ENCODE measurements at regions not wholly inside any gene's neighbourhood (a gene's known extent, or its start where the extent isn't known, plus 50 kb on each side); places are given as distances from the start of the nearest gene placed in this dataset.

DNA sequence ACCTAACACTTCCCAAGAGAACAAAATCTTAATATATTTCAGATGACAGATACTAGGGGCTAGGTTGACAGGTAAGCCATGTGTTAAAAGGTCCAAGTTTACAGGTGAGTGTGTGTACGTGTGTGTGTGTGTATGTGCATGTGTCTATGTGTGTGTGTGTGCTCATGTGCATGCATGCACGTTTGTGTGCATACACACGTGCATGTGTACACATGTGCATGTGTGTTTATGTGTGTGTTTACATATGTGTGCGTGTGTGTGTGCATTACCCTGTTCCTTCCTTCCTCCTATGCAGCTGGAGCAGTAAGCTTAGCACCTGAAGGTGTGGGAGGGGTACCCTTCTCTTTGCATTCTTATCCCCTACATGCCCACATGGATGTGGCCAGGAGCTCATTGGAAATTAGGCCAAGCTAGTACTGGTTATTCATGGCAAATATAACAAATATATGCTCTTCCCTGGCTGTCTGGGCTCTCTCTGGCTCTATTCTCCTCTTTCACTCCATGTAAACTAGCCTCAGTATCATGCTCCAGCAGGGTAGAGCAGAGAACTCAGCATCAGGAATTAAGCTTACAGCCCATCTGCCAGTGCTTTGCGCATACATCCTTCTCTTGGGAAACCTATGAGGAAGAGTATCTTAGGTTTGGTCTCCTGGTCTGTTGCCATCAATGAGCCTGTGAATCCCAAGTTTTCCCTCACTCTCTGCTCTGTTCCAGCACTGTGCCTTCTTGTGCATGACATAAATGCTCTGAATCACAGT lies 258.0 kb upstream of the MYOCD start:
- H3K27ac Mint-ChIP-seq: no peak overlapping the region
- H3K4me3 Mint-ChIP-seq: no peak overlapping the region
- no peaks in the 10 kb centered on the region for H3K4me1 Mint-ChIP-seq
- H3K9me3 Mint-ChIP-seq: peaks cover 12% of the 10 kb centered on the region
- intact Hi-C loops (cut with micrococcal nuclease): no loop called here
- H3K36me3 Mint-ChIP-seq (ENCODE audit: low read depth): no peaks in the 10 kb centered on the region
- DNase-seq: no peak
- no peaks in the 10 kb centered on the region for H3K27me3 Mint-ChIP-seq

DNA sequence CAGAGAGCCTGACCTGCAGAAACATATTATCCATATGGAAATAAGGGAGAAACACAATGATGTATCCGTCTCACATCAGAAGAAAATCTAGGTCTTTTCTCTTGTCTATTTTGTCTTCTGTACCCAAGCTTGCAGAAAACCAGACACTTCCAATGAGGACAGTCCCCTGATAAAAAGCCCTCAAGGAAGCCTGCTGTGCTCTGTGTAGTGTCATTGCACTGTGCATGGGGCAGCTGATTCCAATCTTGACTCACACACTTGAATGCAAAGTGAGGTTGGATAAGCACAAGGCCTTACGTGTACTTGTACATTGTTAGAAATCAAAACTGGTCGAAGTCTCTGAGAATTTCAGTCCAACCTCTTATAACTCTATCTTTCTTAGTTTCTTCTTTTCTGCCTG lies 256.6 kb upstream of the MYOCD start:
- Mint-ChIP-seq H3K27me3 (no peaks in the 10 kb centered on the region), H3K9me3 (peaks cover 9% of the 10 kb centered on the region), H3K27ac (no peak overlapping the region), H3K4me3 (no peak overlapping the region), H3K36me3 (ENCODE audit: low read depth) (no peaks in the 10 kb centered on the region), H3K4me1 (no peaks in the 10 kb centered on the region)
- intact Hi-C loops (cut with micrococcal nuclease): no loop called here
- DNase-seq: no peak

DNA sequence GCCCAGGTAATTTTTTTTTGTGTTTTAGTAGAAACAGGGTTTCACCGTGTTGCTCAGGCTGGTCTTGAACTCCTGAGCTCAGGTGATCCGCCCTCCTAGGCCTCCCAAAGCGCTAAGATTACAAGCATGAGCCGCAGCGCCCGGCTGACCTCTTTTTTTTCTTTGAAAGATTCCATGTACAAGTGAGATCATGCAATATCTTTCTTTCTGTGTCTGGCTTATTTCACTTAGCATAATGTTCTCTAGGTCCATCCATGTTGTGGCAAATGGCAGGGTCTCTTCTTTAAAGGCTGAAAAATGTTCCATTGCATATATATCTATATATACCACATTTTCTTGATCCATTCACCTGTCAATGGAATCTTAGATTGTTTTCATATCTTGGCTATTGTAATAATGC lies 255.0 kb upstream of the MYOCD start:
- Mint-ChIP-seq H3K4me3 (no peak overlapping the region), H3K36me3 (ENCODE audit: low read depth) (no peaks in the 10 kb centered on the region), H3K9me3 (peaks cover 9% of the 10 kb centered on the region), H3K27ac (no peak overlapping the region), H3K4me1 (no peaks in the 10 kb centered on the region), H3K27me3 (no peaks in the 10 kb centered on the region)
- intact Hi-C loops (cut with micrococcal nuclease): no loop called here
- DNase-seq: no peak

DNA sequence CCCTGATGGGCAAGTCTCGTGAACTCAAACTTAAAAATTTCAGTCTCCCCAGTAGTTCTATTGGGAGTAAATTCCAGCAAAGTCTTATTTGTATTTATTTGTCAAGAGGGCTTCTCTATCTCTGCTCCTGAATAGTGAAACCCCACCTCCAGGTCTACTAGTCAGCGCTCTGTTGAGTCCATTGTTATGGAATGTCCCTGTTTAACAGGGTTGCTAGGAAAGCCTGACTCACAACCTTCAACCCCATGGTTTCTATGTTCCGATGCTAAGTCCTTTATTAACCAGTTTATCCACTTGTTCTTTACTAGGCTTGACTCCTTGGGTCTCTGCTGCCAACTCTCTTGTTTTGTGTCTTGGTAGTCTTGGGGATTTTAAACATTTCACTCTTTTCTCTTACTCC lies 250.7 kb upstream of the MYOCD start:
- Mint-ChIP-seq H3K4me1 (no peaks in the 10 kb centered on the region), H3K9me3 (peaks cover 16% of the 10 kb centered on the region), H3K27me3 (no peaks in the 10 kb centered on the region), H3K36me3 (ENCODE audit: low read depth) (no peaks in the 10 kb centered on the region), H3K27ac (no peak overlapping the region), H3K4me3 (no peak overlapping the region)
- DNase-seq: no peak
- intact Hi-C loops (cut with micrococcal nuclease): no loop called here

DNA sequence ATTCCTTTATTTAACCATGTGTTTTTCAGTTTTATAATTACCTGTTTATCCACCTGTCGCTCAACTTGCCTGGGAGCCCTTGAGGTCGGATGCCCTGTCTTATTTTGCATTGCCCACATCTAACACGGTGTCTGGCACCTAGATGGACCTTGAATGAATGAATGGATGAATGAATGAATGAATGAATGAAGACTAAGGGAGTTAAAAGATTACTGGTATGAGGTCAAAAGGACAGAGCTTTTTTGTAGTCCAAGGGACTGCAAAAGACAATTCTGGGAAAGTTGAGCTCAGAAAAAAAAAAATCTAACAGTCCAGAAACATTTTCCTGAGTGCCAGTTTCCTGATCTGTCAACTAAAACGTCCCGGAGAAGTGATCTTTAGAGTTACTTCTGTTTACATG lies 244.6 kb upstream of the MYOCD start:
- Mint-ChIP-seq H3K9me3 (peaks cover 19% of the 10 kb centered on the region), H3K4me3 (no peak overlapping the region), H3K36me3 (ENCODE audit: low read depth) (no peaks in the 10 kb centered on the region)

DNA sequence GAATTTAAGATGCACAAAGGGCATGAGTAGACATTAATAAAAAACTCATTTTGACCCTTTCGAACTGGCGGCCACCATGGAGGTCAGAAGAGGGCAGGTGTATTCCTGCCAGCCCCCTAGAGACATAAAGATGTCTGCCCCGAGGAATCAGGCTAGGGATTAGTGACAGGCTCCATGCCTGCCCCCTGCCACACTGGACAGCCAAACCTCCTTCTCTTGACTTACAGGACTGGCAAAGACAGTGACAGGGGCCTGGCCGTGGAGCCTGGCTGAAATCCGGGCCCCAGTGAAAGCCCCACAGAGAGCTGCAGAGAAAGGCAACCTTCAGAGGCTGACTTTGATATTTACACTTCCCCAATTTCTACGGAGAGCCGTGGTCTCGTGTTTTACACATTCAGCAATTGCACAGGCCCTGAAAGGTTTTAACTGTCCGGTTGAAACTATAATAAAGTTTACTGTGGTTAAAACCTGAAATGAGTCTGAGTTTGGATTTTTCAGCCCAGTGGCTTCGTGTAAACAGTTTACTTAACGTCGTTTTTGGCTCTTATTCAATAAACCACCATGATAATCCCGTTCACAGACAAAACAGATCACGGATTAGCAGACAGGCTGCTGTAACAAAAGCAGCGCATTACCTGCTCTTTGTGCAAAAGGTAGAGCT lies 243.9 kb upstream of the MYOCD start:
- H3K36me3 Mint-ChIP-seq (ENCODE audit: low read depth): no peaks in the 10 kb centered on the region
- H3K4me1 Mint-ChIP-seq: no peaks in the 10 kb centered on the region
- no peak for DNase-seq
- no peak overlapping the region for H3K4me3 Mint-ChIP-seq
- no peak overlapping the region for H3K27ac Mint-ChIP-seq
- H3K27me3 Mint-ChIP-seq: no peaks in the 10 kb centered on the region
- peaks cover 19% of the 10 kb centered on the region for H3K9me3 Mint-ChIP-seq
- intact Hi-C loops (cut with micrococcal nuclease): no loop called here

More for the DNA sequence above, 244.6 kb upstream of the MYOCD start:
- no peak overlapping the region for H3K27ac Mint-ChIP-seq
- intact Hi-C loops (cut with micrococcal nuclease): no loop called here
- no peak for DNase-seq
- no peaks in the 10 kb centered on the region for H3K27me3 Mint-ChIP-seq
- no peaks in the 10 kb centered on the region for H3K4me1 Mint-ChIP-seq

DNA sequence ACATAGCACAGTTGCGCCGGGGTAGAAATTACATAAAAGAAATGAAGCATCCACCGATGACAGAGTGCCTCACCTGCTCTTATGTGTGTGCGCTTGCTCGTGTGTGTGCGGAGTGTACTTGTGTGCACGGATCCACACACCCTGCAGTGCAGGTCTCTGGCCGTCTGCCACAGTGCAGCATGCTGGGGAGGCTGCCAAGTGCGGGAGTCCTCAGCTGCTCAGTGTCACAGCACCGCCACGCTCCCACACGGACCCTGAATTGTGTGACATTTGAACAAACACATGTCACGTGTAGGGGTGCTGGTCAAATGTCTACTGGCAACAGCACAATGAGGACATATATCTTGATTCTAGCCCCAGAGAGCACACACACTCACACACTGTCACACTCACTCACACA lies 243.0 kb upstream of the MYOCD start:
- Mint-ChIP-seq H3K9me3 (peaks cover 19% of the 10 kb centered on the region), H3K27me3 (no peaks in the 10 kb centered on the region), H3K4me3 (no peak overlapping the region), H3K36me3 (ENCODE audit: low read depth) (no peaks in the 10 kb centered on the region), H3K4me1 (no peaks in the 10 kb centered on the region), H3K27ac (no peak overlapping the region)
- intact Hi-C loops (cut with micrococcal nuclease): no loop called here
- peak; percentile 32 for DNase-seq

DNA sequence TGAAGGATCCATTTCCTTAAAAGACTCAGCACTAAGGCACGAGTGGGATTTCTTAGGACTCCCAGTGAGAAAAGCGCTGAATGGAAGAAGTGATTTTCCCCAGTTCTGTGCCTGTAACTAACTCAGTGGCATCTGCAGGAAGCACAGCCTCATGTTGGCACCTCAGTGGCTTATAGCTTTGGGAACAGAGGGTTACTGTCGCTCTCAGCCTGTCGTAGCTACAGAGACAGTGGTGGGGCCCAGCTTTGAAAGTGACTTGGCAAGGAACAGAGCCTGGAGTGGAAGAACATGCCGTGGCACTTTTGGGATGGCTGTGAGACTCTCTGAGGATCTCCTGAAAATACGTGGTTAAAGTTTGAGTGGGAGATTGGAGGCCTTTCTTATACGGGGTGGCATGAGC lies 242.4 kb upstream of the MYOCD start:
- no peak overlapping the region for H3K4me3 Mint-ChIP-seq

DNA sequence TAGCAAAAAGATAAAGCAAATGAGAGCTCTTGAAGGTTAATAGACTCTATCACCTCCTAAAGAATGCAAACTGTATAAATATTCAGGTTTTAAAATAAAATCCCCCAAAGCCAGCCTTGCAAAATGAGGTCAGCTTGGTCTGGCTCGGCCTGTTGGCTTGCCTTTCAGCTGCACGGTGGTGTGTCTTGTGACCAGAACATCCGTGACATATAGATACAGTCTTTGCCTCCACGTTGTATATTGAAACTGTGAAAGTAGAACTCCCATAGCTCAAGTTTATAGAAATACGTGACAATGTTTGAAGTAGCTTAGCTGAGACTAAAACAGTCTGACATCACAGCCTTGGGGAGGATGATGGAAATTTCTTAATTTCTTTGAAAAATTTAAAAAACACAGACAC lies 236.6 kb upstream of the MYOCD start:
- no peak for DNase-seq
- Mint-ChIP-seq H3K4me3 (no peak overlapping the region), H3K9me3 (peaks cover 33% of the 10 kb centered on the region), H3K4me1 (no peaks in the 10 kb centered on the region), H3K27me3 (no peaks in the 10 kb centered on the region), H3K27ac (no peak overlapping the region), H3K36me3 (ENCODE audit: low read depth) (no peaks in the 10 kb centered on the region)
- intact Hi-C loops (cut with micrococcal nuclease): no loop called here

More for the DNA sequence above, 242.4 kb upstream of the MYOCD start:
- intact Hi-C loops (cut with micrococcal nuclease): no loop called here
- no peak for DNase-seq
- Mint-ChIP-seq H3K27ac (no peak overlapping the region), H3K4me1 (no peaks in the 10 kb centered on the region), H3K27me3 (no peaks in the 10 kb centered on the region), H3K36me3 (ENCODE audit: low read depth) (no peaks in the 10 kb centered on the region), H3K9me3 (peaks cover 14% of the 10 kb centered on the region)

DNA sequence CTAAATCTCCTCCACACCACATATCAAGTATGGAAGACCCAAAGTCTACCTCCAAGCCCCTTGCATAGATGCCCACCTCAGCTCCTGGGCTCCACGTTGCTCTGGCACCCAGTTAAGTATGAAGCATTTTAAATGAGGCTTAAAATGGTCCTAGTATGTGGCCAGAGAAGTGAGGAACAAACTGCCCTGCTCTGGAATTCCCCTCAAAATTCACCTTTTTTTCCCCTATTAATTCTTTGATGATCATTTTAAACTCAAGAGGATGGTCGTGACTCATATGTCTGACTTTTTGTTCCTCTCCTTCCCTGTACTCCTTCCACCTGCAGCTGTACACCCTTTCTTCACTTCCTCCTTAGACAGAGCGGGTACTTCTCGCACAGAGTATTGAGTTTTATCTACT lies 234.5 kb upstream of the MYOCD start:
- Mint-ChIP-seq H3K36me3 (ENCODE audit: low read depth) (no peaks in the 10 kb centered on the region), H3K27ac (no peak overlapping the region), H3K27me3 (no peaks in the 10 kb centered on the region), H3K4me3 (no peak overlapping the region), H3K4me1 (no peaks in the 10 kb centered on the region), H3K9me3 (peaks cover 36% of the 10 kb centered on the region)
- intact Hi-C loops (cut with micrococcal nuclease): no loop called here
- no peak for DNase-seq

DNA sequence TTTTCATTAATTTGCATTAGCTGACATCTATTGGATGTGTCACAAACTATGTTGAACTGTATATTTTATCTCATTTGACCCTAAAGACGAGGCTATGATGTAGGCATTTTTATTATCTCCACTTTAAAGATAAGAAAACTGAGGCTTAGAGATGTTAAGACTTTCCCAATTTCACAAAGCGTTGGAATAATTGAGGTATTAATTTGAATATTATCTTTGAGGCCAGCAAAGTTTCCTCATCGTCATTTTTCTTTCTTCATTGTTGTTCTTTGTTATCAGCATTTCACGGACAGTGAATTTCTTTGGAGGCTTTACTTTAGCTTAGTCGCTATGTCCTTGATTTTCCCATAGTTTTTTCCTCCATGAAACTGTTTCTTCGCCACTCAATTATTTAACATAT lies 227.5 kb upstream of the MYOCD start:
- intact Hi-C loops (cut with micrococcal nuclease): no loop called here
- H3K27me3 Mint-ChIP-seq: no peaks in the 10 kb centered on the region
- H3K27ac Mint-ChIP-seq: no peak overlapping the region
- H3K9me3 Mint-ChIP-seq: peaks cover 19% of the 10 kb centered on the region
- H3K4me3 Mint-ChIP-seq: no peak overlapping the region
- no peaks in the 10 kb centered on the region for H3K36me3 Mint-ChIP-seq (ENCODE audit: low read depth)
- DNase-seq: no peak
- H3K4me1 Mint-ChIP-seq: no peaks in the 10 kb centered on the region

DNA sequence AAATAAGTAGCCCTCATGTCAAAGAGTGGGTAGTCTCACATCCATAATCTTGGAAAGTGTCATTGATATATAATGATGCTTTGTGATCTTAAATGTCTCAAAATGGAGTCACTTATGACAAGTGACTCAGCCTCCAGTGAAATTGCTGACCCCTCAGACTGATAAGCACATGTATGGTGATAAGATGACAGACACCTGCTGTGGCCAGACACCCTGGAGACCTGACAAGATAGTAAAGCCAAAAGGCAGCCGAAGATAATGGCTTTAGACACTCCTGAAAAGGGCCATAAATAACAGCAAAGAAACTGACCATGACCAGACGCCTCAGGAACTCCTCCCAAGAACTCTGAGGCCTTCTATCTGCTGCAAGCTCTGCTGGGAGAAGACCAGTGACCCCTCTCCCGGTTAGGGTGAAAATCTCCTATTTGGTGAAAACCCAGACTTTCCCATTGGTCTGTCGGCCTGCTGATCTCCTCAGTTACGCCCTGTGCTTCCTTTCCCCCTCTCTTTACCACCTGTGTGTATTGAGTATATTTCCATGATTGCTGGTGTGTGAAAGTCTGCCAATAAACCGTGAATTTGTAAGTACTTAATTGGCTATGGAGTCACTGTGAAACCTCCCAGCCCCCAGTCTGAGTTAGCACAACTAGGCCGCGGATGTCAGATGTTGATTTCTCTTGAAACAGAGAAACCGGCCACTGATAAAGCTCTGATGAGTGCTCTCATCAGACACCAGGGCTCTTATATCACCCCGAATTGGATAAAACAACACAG lies 226.7 kb upstream of the MYOCD start:
- intact Hi-C loops (cut with micrococcal nuclease): no loop called here
- Mint-ChIP-seq H3K27ac (no peak overlapping the region), H3K4me1 (no peaks in the 10 kb centered on the region), H3K27me3 (no peaks in the 10 kb centered on the region), H3K4me3 (no peak overlapping the region), H3K36me3 (ENCODE audit: low read depth) (no peaks in the 10 kb centered on the region), H3K9me3 (peaks cover 16% of the 10 kb centered on the region)
- DNase-seq: no peak

DNA sequence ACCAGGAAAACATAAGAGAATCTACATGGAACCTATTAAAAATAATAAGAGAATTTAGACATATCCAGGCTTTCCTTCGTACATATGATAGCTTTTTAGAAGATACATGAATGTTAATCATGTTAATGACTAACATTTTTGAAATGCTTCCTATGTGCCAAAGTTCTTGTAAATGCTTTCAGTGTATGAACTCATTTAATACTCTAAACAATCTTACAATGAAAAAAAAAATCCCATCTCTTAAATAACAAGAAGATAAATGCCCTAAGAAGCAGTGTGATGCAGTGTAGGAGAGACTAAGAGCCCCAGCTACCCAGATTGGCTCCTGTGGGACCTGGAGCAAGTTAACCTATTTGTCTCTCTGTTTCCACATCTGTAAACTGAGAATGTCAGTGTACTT lies 220.4 kb upstream of the MYOCD start:
- Mint-ChIP-seq H3K27me3 (no peaks in the 10 kb centered on the region), H3K27ac (no peak overlapping the region), H3K36me3 (ENCODE audit: low read depth) (no peaks in the 10 kb centered on the region), H3K4me1 (no peaks in the 10 kb centered on the region), H3K9me3 (peaks cover 4% of the 10 kb centered on the region), H3K4me3 (no peak overlapping the region)
- no peak for DNase-seq
- intact Hi-C loops (cut with micrococcal nuclease): no loop called here

DNA sequence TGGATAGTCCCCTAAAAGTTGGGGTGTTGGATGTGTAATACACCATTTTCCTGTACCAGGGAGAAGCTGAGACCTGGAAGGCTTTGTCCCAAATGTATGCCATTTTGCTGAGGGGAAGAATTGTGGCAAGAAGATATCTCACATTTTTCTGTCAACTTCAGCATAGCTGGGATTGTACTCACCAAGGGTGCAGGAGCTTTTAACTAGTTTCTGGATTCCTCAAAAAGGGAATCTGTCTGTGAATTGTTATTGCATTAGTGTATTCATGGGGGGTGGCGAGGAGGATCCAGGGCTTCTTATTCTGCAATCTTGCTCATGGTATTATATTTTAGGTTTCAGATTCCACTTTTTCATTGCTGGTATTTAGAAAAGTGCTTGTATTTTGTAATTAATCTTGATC lies 208.2 kb upstream of the MYOCD start:
- Mint-ChIP-seq H3K4me1 (no peaks in the 10 kb centered on the region), H3K36me3 (ENCODE audit: low read depth) (no peaks in the 10 kb centered on the region), H3K27me3 (no peaks in the 10 kb centered on the region), H3K9me3 (peaks cover 8% of the 10 kb centered on the region), H3K4me3 (no peak overlapping the region), H3K27ac (no peak overlapping the region)
- DNase-seq: no peak
- intact Hi-C loops (cut with micrococcal nuclease): no loop called here

Data from activated CD4-positive, alpha-beta T cell treated with anti-CD3 and anti-CD28 coated beads, Interleukin-2, amount 10 ng/mL, durations not matched to agents 24 days and 14 days (primary cell).